T-helper 2 cell treated with Interferon-gamma antibody and Interleukin-4, amounts not matched to agents 5 μg/mL and 100 μg/mL, for 36 hours (primary cell): ENCODE measurements at regions not wholly inside any gene's neighbourhood (a gene's known extent, or its start where the extent isn't known, plus 50 kb on each side); places are given as distances from the start of the nearest gene placed in this dataset.

Source experiments
- DNase-seq: peaks from one replicate; pipeline ENCODE4 v3.0.0; 2021; ENCODE audit warnings: low spot score
- H3K27ac Mint-ChIP-seq: one replicate; pipeline ENCODE4 v1.8.0; 2021; ENCODE audit warnings: mild to moderate bottlenecking, mixed read lengths
- H3K27me3 Mint-ChIP-seq: one replicate; pipeline ENCODE4 v1.8.0; 2021; ENCODE audit warnings: low read depth, mixed read lengths
- H3K36me3 Mint-ChIP-seq: one replicate; pipeline ENCODE4 v1.8.0; 2021; ENCODE audit warnings: low read depth, mixed read lengths
- H3K4me1 Mint-ChIP-seq: one replicate; pipeline ENCODE4 v1.8.0; 2021; ENCODE audit warnings: low read depth, mixed read lengths
- H3K4me3 Mint-ChIP-seq: one replicate; pipeline ENCODE4 v1.8.0; 2022; ENCODE audit warnings: mild to moderate bottlenecking, moderate library complexity, mixed read lengths
- H3K9me3 Mint-ChIP-seq: one replicate; pipeline ENCODE4 v1.8.0; 2021; ENCODE audit warnings: mixed read lengths

GRCh38 chr11:116301141-116301540 is 471.6 kb downstream of the BUD13 start:
- H3K27ac Mint-ChIP-seq, result no peak overlapping the region

DNA sequence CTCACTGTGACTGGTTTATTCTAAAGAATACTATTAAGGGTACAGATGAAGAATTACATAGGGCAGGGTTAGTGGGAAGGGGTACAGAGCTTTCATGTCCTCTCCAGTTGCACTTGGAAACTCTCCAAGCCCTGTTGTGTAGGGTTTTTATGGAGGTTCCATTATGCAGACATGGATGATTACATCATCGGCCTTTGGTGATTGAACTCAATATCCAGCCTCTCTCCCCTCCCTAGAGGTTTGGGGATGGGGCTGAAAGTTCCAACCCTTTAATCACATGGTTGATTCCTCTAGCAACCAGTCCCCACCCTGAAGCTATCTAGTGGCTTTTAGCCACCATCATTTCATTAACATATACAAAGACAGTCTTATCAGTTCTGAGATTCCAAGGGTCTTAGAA is 472.6 kb downstream of the BUD13 start:
- DNase-seq, result no peak
- no peaks in the 10 kb centered on the region for H3K36me3 Mint-ChIP-seq
- no peak overlapping the region for H3K27ac Mint-ChIP-seq
- H3K9me3 Mint-ChIP-seq, result no peaks in the 10 kb centered on the region
- no peak overlapping the region for H3K4me3 Mint-ChIP-seq
- H3K27me3 Mint-ChIP-seq, result no peaks in the 10 kb centered on the region
- no peaks in the 10 kb centered on the region for H3K4me1 Mint-ChIP-seq

More at GRCh38 chr11:116301141-116301540, 471.6 kb downstream of the BUD13 start:
- H3K36me3 Mint-ChIP-seq, result no peaks in the 10 kb centered on the region
- H3K4me3 Mint-ChIP-seq, result no peak overlapping the region
- H3K9me3 Mint-ChIP-seq, result no peaks in the 10 kb centered on the region
- H3K27me3 Mint-ChIP-seq, result no peaks in the 10 kb centered on the region
- no peak for DNase-seq
- H3K4me1 Mint-ChIP-seq, result no peaks in the 10 kb centered on the region

- Mint-ChIP-seq H3K27ac (no peak overlapping the region), H3K36me3 (no peaks in the 10 kb centered on the region), H3K27me3 (no peaks in the 10 kb centered on the region), H3K4me3 (no peak overlapping the region), H3K4me1 (no peaks in the 10 kb centered on the region), H3K9me3 (no peaks in the 10 kb centered on the region)
- DNase-seq, result no peak
These were observed 478.2 kb downstream of the BUD13 start for GRCh38 chr11:116294630-116295029.

DNA sequence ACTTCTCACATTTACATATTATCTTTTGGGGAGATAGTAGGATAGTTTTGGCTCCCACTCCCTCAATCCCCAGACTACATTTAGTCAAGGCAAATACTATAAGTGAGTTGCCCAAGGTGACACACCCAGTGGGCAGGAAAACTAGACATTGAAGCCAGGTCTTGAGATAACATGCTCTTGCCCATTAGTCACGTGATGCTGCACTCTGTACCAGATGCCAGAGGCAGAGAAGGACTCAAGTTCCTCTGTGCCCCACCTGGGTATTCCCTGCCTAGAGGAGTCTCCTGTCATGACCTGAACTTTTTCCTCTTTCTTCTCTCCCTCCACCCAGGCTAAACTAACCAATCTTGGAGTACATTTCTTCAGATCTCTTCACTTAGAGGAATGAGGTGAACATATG is 484.9 kb downstream of the BUD13 start:
- Mint-ChIP-seq H3K27ac (no peak overlapping the region), H3K4me1 (no peaks in the 10 kb centered on the region), H3K27me3 (no peaks in the 10 kb centered on the region), H3K36me3 (no peaks in the 10 kb centered on the region), H3K4me3 (no peak overlapping the region), H3K9me3 (no peaks in the 10 kb centered on the region)
- no peak for DNase-seq

GRCh38 chr11:116285026-116285425 is 487.8 kb downstream of the BUD13 start:
- Mint-ChIP-seq H3K36me3 (no peaks in the 10 kb centered on the region), H3K4me1 (no peaks in the 10 kb centered on the region), H3K4me3 (no peak overlapping the region), H3K9me3 (no peaks in the 10 kb centered on the region), H3K27me3 (no peaks in the 10 kb centered on the region), H3K27ac (no peak overlapping the region)
- DNase-seq, result no peak

GRCh38 chr11:116283300-116283699 is 489.5 kb downstream of the BUD13 start:
- no peaks in the 10 kb centered on the region for H3K4me1 Mint-ChIP-seq
- no peak overlapping the region for H3K4me3 Mint-ChIP-seq
- H3K27me3 Mint-ChIP-seq, result no peaks in the 10 kb centered on the region
- no peaks in the 10 kb centered on the region for H3K9me3 Mint-ChIP-seq
- DNase-seq, result no peak
- no peak overlapping the region for H3K27ac Mint-ChIP-seq
- H3K36me3 Mint-ChIP-seq, result no peaks in the 10 kb centered on the region

DNA sequence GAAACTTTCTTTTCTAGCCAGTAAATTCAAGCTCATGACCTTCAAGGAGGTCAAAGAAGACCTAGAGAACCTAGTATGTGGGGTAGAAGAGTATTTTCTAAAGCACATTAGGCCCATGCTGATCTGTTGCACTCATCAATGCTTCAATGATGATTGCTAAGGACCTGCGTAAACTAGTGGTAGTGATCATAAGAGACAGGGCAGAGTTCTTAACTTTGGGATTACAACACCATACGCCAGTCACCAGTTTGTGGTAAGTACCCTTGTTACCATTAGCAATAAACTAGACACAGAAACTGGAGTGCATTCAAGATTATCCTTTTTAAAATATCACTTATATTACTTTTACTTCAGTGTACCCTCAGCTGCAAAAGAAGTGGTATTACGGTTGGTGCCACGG is 490.3 kb downstream of the BUD13 start:
- no peak for DNase-seq
- H3K27me3 Mint-ChIP-seq, result no peaks in the 10 kb centered on the region
- no peak overlapping the region for H3K4me3 Mint-ChIP-seq
- H3K9me3 Mint-ChIP-seq, result no peaks in the 10 kb centered on the region
- H3K27ac Mint-ChIP-seq, result no peak overlapping the region
- no peaks in the 10 kb centered on the region for H3K4me1 Mint-ChIP-seq
- H3K36me3 Mint-ChIP-seq, result no peaks in the 10 kb centered on the region

DNA sequence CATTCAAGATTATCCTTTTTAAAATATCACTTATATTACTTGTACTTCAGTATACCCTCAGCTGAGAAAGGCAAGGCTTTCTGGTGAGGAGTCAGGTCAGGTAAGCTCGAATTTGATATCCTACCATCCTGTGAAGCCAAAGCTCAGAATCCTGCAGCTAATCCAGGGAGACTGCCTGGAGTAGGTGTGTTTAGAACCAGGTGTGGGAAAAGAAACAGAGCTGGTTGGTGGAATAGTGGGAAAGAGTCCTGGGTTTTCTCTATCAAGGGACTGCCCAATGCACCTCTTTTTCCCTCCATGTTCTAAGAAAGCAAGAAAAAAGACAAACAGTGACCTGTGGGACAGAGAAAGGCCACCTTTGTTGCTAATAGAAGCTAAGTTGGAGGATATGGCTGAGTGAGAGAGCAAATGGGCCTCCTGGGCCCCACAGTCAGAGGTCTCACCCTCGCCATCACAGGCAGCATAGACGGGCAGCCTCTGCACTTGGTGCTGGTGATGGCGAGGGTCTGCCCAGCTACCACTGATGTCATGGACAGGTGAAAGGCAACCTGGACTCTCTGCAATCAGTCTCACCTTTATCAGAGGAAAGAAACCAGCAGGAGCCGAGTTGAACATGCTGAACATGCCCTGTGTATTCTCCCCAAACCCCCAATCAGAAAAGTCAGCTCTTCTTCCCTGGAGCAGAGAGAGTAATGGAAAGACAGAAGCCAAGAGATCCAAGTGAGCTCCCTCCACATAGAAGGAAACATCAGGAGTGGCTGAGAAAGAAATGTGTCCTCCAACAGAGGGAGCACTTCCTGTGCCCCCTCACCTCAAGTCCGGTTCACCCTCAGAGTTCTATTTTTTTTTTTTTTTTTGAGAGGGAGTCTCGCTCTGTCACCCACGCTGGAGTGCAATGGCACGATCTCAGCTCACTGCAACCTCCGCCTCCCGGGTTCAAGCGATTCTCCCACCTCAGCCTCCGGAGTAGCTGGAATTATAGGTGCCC is 491.3 kb downstream of the BUD13 start:
- no peaks in the 10 kb centered on the region for H3K27me3 Mint-ChIP-seq
- no peak for DNase-seq
- H3K4me3 Mint-ChIP-seq, result no peak overlapping the region
- no peak overlapping the region for H3K27ac Mint-ChIP-seq
- no peaks in the 10 kb centered on the region for H3K36me3 Mint-ChIP-seq
- H3K4me1 Mint-ChIP-seq, result no peaks in the 10 kb centered on the region
- no peaks in the 10 kb centered on the region for H3K9me3 Mint-ChIP-seq

- H3K4me1 Mint-ChIP-seq, result no peaks in the 10 kb centered on the region
- H3K4me3 Mint-ChIP-seq, result no peak overlapping the region
- DNase-seq, result no peak
- no peaks in the 10 kb centered on the region for H3K9me3 Mint-ChIP-seq
- H3K27ac Mint-ChIP-seq, result no peak overlapping the region
- H3K27me3 Mint-ChIP-seq, result no peaks in the 10 kb centered on the region
- no peaks in the 10 kb centered on the region for H3K36me3 Mint-ChIP-seq
These were observed 493.3 kb downstream of the BUD13 start for GRCh38 chr11:116279511-116279910.

- DNase-seq, result no peak
- no peak overlapping the region for H3K27ac Mint-ChIP-seq
- no peak overlapping the region for H3K4me3 Mint-ChIP-seq
- H3K36me3 Mint-ChIP-seq, result no peaks in the 10 kb centered on the region
- H3K4me1 Mint-ChIP-seq, result no peaks in the 10 kb centered on the region
- no peaks in the 10 kb centered on the region for H3K27me3 Mint-ChIP-seq
- H3K9me3 Mint-ChIP-seq, result no peaks in the 10 kb centered on the region
These were observed 494.7 kb downstream of the BUD13 start for GRCh38 chr11:116278076-116278475.

DNA sequence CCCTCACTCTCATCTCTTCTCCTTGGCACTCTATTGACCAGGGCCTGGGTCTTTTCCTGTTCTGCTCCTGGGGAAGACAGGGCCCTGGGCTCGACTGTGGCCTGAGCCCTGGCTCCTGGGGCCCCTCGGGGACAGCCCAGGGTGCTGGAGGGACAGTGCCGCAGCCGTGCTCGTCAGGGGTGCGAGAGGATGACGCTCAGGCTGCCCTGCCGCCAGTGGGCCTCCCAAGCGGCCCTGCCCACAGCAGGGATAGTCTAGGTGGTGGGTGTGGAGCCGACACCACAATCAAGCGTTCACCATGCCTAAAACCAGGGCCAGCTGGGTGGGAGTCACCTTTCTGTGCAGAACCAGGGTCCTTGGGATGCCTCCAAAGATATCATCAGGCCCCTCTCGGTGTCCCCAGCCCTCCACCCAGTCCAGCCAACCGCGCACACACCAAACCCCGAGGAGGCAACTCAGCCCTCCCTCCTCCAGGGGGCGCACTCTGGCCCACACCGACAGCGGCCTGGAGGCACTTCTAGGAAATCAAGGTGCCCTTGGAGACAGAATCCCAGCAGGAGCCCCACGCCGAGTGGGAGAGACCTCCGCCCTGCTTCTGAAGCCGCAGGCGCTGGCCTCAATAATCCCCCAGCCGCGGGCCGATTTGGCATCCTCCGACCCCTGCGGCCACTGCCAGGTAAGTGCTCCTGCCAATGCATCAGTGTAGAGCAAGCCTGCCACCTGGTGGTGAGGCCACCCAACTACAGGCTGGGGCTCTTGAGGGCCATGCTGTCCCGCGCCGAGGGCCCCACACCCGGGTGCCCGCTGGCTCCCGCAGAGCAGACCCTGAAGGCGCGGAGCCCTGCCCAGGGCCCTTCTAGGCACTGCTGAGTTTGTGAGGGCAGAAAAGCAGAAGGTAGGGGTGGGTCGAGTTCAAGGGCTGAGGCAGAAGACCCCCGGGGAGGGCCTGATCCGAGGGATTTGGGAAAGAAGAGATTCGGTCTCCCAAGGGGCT is 496.4 kb downstream of the BUD13 start:
- peak; percentile 71 for DNase-seq
- no peaks in the 10 kb centered on the region for H3K27me3 Mint-ChIP-seq
- peak overlapping the region; percentile 47 for H3K4me3 Mint-ChIP-seq
- H3K4me1 Mint-ChIP-seq, result no peaks in the 10 kb centered on the region
- H3K36me3 Mint-ChIP-seq, result no peaks in the 10 kb centered on the region
- H3K9me3 Mint-ChIP-seq, result no peaks in the 10 kb centered on the region
- no peak overlapping the region for H3K27ac Mint-ChIP-seq

GRCh38 chr11:116275635-116276034 is 497.2 kb downstream of the BUD13 start:
- Mint-ChIP-seq H3K9me3 (no peaks in the 10 kb centered on the region), H3K27me3 (no peaks in the 10 kb centered on the region), H3K36me3 (no peaks in the 10 kb centered on the region), H3K27ac (no peak overlapping the region), H3K4me1 (no peaks in the 10 kb centered on the region), H3K4me3 (no peak overlapping the region)
- no peak for DNase-seq

GRCh38 chr11:116274521-116274920 is 498.3 kb downstream of the BUD13 start:
- no peak overlapping the region for H3K4me3 Mint-ChIP-seq
- no peak for DNase-seq
- no peaks in the 10 kb centered on the region for H3K27me3 Mint-ChIP-seq
- H3K9me3 Mint-ChIP-seq, result no peaks in the 10 kb centered on the region
- H3K27ac Mint-ChIP-seq, result no peak overlapping the region
- H3K4me1 Mint-ChIP-seq, result no peaks in the 10 kb centered on the region
- H3K36me3 Mint-ChIP-seq, result no peaks in the 10 kb centered on the region
